GM21717 (cell line): ENCODE measurements at regions not wholly inside any gene's neighbourhood (a gene's known extent, or its start where the extent isn't known, plus 50 kb on each side); places are given as distances from the start of the nearest gene placed in this dataset.
A peak's percentile ranks its signal among the peaks of the same experiment; 100 is the strongest.
"Not testable (repeated sequence)": the region's sequence is repeated elsewhere in the genome, so short reads cannot be mapped to it uniquely, and the experiment has no call there.

Experiments
- ATAC-seq: cut with Tn5 transposase; IDR thresholded peaks from one replicate; pipeline ENCODE4 v1.9.1; 2021; ENCODE audit warnings: mild to moderate bottlenecking, moderate library complexity; ENCODE audit not compliant: unreplicated experiment

DNA sequence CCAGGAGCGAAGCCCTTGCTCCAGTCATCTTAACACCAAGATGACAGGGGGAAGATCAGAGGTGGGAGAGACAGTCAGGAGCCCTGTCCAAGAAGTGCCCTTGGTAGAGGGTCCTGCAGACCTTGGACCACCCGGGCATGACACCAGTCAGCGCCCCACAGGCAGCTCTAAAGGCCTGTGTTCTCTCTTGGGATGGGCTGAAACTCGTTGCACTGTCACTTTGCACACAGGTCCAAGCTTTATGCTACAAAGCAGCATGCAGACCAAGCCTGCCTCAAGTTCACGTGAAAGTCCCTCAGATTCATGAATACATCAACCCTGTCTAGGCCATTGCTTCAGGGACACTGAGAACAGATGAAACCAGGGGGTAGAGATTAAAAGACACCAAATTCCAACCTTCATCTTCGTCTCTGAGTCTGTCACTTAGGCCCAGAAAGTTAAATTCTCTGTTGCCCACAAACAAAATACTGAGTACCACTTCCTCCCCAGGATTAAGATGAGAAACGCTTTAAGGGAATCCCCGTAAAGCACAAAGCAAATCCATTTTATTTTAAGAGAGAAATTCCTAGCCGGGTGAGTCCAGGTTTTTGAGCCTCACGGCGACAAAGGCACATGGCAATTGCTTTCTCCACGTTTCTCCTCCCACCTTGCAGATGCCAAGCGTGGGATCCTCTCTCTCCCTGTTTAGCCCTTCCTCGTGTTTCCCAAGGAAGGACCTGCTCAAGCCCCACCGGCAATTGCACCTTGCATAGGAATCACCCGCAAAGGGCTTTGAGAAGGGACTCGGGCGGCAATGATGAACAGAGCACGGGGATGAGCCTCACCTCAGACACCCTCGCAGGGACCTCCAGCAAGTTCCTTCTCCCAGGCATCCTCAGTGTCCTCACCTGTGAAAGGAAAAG lies 75.0 kb upstream of the ID2 start:
- peak; percentile 37 for ATAC-seq

DNA sequence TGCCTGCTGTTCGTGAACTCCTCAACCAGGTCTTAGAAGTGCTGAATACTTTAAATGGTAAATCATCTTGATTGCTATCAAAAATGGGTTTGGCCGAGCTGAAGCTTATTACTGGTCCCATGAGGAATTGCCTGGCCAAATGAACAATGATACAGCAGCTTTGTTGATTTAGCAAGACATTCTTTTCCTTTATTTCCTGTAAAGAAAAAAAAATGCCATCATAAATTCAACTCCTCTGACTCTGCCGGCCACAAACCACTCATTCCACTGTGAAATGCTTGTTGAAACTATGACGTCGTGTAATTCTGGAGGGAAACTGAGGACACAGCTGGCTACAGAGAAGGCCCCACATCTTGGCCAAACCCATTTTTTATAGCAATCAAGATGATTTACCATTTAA lies 74.2 kb upstream of the ID2 start:
- no peak for ATAC-seq

DNA sequence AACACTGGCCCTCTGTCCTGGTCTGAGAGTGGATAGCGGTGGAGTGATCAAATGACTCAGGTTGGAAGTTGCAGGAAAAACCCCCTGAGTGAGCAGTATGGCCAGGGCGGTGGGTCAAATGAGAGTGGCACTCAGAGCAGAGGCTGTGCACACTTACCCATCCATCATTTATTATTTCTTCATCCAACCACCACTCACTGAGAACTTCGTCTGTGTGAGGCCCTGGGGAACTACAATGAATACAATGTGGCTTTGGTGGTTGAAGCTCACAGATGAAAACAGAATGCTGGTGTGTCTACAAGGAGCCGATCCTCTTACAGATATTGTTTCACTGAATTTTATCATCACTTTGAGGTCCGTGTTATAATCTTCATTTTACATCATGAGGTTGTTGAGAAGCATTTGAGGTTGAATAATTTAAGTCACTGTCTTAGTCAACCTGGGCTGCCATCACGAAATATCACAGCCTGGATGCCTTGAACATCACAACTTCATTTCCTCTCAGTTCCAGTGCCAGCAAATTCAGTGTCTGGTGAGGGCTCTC lies 73.4 kb upstream of the ID2 start:
- no peak for ATAC-seq

DNA sequence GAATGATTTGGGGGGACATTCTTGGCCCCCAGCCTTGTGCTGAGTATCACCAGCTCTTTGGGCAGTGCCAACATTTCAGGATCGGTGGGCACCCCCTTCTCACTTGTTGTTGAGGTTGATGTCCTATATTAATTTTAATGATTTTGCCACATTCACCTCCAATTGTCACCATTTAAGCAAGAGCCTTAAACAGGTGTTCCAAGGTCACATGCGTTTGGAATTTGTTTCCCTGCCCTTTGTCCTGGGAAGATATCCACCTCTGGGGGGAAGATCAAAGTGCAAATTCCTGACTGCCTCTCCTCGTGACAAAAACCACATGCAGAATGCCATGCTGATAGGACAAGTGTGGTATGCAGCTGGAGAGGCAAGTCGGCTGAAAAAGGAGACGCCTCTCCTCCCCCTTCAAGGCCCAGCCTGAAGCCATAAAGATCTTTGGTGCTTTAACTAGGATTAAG lies 72.5 kb upstream of the ID2 start:
- no peak for ATAC-seq

DNA sequence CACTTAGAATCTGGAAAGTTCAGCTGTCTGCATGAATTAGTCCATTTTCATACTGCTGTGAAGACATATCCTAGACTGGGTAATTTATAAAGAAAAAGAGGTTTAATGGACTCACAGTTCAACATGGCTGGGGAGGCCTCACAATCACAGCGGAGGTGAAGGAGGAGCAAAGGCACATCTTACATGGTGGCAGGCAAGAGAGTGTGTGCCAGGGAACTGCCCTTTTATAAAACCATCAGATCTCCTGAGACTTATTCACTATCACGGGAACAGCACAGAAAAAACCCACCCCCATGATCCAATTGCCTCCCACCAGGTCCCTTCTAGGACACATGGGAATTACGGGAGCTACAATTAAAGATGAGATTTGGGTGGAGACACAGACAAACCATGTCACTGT lies 71.1 kb upstream of the ID2 start:
- ATAC-seq: not testable (repeated sequence)

DNA sequence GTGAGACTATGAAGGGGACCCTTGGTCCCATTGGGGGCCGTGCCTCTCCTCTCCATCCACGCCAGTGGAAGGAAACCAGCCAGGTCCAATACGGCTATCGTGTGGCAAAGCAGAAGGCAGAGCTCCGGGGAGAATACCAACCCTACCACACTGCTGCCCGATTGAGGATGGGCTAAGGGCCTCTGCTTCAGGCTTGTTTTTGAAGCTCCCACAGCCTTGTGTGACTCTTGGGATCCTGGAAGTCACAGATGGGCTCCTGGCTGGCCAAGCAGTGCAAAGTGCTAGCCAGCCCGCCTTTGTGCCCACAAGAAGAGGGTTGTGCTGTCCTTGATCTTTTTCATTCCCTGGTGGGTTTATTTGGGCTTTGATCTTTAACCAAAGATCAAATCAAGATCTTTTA lies 70.6 kb upstream of the ID2 start:
- ATAC-seq: no peak

DNA sequence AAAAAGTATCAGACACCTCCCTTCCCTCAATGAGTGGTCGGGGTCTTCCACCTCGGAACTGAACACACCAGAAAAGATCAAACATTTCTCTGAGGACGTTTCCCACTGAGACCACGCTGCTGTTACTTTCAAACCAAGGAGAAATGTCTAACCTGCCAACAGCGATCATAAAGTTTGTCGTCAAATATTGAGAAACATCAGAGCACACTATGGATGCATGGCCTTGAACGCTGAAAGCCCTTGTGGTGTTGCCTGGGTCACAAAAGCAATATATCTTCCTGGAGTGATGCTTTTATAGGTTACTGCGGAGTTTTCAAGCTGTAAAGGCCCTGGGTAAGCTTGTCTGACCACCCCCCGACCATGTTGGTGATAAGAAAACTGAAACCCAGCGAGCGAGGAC lies 70.2 kb upstream of the ID2 start:
- no peak for ATAC-seq

DNA sequence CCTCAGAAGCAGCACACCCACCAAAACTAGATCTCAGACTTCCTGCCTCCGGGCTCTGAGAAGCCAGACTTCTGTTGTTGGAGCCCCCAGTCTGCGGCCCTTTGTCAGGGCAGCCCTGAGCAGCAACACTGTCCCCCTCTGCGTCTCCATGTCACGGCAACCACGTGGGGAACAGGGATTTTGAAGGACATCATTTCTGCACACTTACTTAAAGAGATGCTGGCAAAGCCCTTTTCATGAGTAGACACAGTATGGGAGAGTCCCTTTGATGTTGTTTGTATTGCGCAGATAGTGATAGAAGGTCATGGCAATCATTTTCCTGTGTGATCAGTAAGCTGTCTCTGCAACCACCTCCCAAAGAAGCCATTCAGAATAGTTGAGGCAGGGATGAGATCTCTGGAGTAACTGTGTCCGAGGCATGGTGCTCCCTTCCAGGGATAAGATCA lies 69.1 kb upstream of the ID2 start:
- ATAC-seq: no peak

DNA sequence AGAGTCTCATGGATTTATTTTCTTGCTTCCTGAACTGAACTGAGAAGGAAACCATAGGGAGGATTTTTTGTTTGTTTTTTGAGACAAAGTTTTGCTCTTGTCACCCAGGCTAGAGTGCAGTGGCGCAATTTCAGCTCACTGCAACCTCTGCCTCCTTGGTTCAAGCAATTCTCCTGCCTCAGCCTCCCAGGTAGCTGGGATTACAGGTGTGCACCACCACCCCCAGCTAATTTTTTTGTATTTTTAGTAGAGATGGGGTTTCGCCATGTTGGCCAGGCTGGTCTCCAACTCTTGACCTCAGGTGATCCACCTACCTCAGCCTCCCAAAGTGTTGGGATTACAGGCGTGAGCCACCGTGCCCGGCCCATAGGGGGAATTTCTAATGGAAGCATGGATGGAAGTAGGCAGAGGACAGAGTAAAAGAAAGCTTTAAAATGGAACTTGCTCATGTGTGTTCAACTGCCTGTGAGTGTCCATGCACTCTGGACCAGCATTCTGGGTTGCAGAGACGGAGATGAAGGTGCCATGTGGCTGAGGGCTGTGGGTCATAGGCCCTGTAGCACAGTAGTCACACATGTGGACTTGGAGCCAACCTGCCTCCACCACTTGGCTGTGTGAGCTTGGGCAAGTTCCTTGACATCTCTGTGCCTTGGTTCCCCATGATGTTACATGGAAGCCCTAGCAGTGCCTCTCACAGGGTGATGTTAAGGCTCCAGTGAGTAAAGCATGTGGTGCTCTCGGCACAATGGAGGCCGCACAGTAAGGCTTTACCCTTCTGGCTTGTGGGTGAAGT lies 68.5 kb upstream of the ID2 start:
- ATAC-seq: not testable (repeated sequence)

DNA sequence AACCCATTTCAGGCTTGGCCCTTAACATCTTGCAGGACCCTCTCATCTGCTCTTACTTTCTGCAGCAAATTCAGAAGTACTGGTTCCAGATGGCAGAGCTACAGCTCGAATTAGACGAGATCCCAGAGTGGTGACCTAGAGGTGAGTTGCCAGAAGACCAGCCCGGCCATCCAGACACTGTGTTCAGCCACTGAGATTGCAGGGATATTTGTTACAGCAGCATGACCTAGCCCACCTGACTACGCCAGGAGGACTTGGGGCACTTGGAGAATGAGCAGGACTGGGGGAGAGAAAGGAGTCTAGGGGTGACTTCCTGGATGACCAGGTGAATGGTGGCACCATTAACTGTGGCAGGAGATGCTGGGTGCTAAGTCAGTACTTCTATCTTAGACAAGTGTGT lies 67.2 kb upstream of the ID2 start:
- ATAC-seq: no peak

DNA sequence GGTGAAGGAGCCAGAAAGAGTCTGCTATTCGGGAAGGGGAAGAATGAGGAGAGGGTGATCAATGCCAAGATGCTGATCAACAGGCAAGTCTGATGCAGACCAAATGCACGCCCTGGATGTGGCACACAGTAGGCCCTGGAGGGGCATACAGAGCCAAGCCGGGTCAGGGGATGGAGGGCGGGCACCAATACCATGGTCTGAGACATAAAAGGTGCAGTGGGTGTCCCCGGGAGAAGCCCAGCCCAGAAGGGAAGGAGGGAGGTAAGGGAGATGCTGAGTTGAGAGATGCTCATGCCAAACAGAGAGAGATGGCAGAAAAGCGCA lies 66.6 kb upstream of the ID2 start:
- ATAC-seq: no peak

DNA sequence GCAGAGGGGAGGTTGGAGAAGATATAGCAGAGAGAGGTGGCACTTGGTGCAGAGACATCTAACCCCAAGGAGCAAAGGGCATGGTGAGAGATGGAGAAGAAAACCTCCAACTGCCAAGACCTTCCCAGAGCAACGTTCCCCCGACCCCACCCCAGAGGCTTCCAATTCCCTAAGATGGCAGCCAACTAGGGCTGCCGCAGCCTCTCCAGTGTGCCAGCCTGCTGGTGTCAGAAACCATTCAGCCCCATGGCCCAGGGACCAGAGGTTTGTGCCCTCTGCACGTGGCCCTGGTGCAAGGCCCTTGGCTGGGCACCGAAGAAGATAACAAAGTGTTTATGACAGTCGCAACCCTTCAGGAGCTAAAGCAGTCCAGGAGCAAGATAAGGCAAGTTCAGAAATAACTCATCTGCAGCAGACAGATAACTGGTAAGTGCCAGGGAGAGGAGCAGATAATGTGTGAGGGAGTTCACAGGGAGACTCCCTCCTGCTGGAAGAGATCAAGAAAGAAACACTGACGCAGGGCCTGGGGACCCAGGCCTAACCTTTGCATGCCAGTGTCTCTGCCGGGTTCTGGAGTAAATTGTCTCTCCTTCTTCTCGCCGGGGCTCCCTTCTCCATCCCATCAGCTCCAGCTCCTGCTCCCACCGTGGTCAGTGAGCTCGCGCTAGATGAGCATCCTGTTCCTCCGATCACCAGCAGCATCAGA lies 66.1 kb upstream of the ID2 start:
- ATAC-seq: no peak

DNA sequence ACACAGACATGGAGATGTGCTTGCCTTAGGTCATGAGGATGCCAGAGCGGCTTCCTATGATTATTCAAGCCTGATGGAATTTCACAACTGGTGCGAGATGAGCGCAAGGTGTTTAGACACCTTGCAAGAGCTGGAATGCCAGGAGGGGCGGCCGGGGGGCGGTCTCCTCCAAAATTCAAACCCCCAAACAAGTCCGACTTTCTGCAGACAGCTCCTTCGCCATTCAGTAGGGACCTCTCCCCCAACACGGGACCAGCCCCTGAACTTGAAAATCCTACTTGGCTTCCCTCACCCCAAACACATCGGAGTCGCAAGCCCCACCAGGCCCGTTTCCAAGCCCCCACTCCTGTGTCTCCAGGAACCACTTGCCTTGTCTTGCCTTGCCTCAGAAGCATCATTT lies 64.8 kb upstream of the ID2 start:
- ATAC-seq: no peak

DNA sequence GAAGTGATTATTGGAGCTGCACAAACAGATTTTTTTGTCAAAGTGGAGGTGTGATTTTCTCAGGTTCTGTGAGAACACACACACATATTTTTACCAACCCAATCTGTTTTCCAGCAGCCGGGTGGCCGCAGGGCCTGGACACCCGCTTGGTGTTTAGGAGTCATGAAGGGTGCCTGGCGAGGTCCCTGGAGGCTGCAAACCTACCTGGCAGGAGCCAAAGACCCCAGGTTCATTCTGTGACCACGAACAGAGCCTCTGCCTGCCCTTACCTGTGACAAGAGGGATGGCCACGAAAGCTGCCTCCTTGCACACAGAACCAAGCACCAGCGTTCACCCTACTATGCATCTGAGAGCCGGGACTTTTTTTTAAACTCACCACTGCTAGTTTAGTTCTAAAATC lies 64.3 kb upstream of the ID2 start:
- ATAC-seq: no peak

DNA sequence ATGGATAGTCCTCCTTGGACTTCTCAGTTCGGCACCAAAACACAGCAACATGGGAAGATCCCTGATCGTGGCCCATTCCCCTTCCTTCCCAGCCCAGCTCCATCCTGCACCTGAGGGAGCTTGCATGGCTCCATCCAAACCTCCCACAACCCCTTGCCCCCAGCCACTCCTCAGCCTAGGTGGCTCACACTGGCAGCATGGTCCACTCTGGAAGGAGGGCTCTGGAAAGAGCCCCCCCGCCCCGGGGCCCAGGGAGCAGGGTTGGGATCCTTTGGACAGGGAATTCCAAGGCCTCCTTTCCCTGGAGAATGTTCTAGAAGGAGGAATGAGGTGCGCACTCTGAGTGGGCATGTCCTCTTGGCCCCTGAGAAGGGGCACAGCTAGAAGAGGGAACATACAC lies 62.8 kb upstream of the ID2 start:
- ATAC-seq: no peak

DNA sequence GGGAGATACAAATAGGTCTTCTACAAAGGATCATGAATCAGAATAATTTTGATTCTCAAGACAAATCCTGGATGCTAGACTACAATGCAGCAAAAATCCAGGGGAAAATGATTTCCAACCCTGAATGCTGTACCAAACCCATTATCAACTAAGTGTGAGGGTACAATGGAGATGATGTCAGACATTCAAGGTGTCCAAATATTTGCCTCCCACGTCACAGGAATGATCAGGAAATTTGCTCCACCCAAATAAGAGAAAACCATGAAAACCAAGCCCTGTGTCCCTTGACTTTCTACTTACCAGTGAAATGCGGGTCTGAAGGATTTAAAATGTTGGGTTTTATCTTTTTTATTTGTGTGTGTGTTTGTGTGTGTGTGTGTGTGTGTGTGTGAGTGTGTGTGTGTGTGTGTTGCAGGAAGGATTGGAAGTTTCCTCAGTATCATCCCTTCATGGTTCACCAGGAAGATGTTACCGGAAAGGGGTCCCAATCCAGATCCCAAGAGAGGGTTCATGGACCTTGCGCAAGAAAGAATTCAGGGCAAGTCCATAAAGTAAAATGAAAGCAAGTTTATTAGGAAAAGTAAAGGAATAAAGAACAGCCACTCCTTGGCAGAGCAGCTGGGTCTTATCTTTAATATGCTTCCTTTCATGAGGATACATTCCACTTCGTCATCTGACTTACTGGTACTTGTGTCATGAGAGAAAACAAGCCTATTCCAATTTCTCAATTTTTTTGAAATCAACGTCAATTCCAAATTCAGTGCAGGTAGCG lies 61.1 kb upstream of the ID2 start:
- ATAC-seq: no peak

DNA sequence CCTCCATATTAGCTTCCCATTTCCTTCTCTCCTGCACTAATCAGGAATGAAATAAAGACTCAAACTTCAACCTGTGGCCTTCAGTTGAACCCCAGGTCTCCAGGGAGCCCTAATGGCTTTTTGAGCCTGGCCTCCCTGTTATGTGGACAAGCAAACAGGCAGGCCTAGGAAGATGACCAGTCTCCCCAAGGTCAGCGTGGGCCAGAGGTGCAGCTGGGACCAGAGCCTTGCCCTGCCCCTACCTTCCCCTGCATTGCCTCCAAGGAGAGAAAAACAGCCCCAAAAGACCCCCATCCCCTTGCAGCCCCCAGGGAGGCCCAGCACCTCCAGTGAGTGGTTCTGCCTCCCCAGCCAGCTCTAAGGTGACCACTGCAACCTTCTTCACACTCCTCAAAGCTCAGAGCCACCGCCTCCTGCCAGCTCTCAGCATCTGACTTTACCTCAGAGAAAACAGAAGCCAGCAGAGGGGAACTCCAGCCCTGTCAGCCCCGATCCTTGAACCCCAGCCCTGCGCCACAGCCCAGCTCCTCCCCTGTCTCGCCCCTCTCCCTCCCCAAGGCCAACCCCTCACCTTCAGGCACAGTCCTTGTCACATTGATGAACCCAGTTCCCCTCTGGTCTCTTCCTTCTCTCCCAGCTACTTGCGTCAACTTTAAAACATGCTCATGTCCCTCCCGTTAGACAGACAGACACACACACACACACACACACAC lies 59.5 kb upstream of the ID2 start:
- no peak for ATAC-seq

DNA sequence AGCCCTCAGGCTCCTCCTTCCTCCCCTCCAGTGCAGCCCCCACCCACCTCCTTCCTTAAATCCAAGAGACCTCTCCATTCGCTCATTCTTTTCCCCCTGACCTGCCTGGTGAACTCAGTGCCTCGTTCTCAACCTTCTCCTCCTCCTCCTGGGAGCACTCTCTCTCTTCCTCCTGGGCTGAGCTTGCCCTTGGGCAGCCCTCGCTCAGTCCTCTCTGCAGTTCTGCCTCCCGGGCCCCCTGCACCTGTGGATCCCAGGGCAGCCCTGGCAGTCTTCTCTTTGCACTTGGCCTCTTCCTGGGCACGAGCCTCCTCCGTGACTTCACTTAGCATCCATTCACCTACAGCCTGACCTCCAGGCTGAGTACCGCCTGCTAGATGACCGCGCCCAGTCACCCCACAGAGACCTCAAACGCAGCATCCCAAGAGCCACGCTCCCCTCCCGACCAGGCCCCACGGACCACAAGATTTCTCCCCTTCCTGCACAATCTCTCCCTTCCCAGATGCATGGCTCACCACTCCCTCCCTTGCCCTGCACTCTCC lies 58.9 kb upstream of the ID2 start:
- ATAC-seq: no peak

DNA sequence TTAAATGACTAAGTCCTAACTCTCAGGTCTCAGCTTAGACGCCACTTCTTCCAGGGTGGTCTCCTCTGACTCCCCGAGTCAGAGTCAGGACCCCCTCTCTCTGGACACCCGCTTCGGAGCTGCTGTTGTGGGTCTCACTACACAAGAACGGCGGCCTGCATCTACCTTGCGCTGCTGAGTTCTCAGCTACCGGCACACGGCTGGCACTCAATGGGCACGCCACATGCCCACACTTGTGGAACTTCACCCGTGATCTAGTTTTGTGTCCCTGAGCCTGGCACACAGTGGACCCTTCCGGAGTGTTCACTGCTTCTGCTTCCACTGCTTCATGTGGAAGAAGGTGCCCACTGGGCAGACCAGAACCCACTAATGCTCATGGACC lies 58.3 kb upstream of the ID2 start:
- ATAC-seq: no peak
